HEK293 (cell line): ENCODE measurements at regions not wholly inside any gene's neighbourhood (a gene's known extent, or its start where the extent isn't known, plus 50 kb on each side); places are given as distances from the start of the nearest gene placed in this dataset.

Source experiments
- CTCF ChIA-PET: fragments of 350-600 bp; formaldehyde crosslinking; extraction: SDS; loops from one replicate; lab custom pipeline; 2021; ENCODE audit warnings: antibody characterized with exemption; lab: Yijun Ruan, JAX
- POLR2A ChIA-PET: fragments of 300-600 bp; formaldehyde crosslinking; extraction: SDS; loops from one replicate; lab custom pipeline; 2020; ENCODE audit warnings: antibody characterized with exemption, inconsistent platforms; lab: Yijun Ruan, JAX
- H3K27ac ChIP-seq: fragments of 200-500 bp; sonication (Bioruptor generic); 2 replicates; pipeline ENCODE4 v1.5.1; 2014; ENCODE audit warnings: low read depth, low read length, control low read depth, inconsistent platforms; ENCODE audit errors: extremely low read depth
- H3K36me3 ChIP-seq, 2 experiments: fragments of 200-500 bp in 1 of 2; sonication (Bioruptor generic) in 1 of 2; 1 replicate in 1 of 2; 2 replicates in 1 of 2; pipeline ENCODE4 v1.5.1; 2014 to 2017; ENCODE audit warnings: inconsistent platforms in 2 of 2, low read length in 2 of 2; ENCODE audit not compliant: control insufficient read depth in 2 of 2, insufficient read depth in 1 of 2
- H3K4me1 ChIP-seq: fragments of 200-500 bp; sonication (Bioruptor generic); 2 replicates; pipeline ENCODE4 v1.5.1; 2014; ENCODE audit warnings: mild to moderate bottlenecking, low read length, inconsistent platforms; ENCODE audit not compliant: control insufficient read depth, insufficient read depth
- H3K4me3 ChIP-seq: 2 replicates; pipeline ENCODE4 v1.5.1; 2011; ENCODE audit warnings: low read depth, mild to moderate bottlenecking, control low read depth, low read length, moderate library complexity
- H3K9me3 ChIP-seq: fragments of 200-500 bp; sonication (Bioruptor generic); 2 replicates; pipeline ENCODE4 v1.5.1; 2014; ENCODE audit warnings: low read depth, low read length, inconsistent platforms; ENCODE audit not compliant: control insufficient read depth, insufficient read depth
- ATF2 ChIP-seq: fragments of 450-650 bp; formaldehyde crosslinking; IDR thresholded peaks from 2 replicates; pipeline ENCODE4 v1.5.1; 2016; ENCODE audit warnings: missing biosample characterization, missing genetic modification characterization, low read depth
- GLIS1 ChIP-seq: fragments of 450-650 bp; formaldehyde crosslinking; IDR thresholded peaks from 2 replicates; pipeline ENCODE4 v1.5.1; 2016; ENCODE audit warnings: missing biosample characterization, missing genetic modification characterization
- GLIS2 ChIP-seq: fragments of 450-650 bp; formaldehyde crosslinking; IDR thresholded peaks from 2 replicates; pipeline ENCODE4 v1.5.1; 2016; ENCODE audit warnings: missing biosample characterization, missing genetic modification characterization
- HOXC10 ChIP-seq: sonication (generic); formaldehyde crosslinking; IDR thresholded peaks from 2 replicates; pipeline ENCODE4 v1.8.1; 2023; ENCODE audit warnings: mild to moderate bottlenecking, missing genetic modification reagents
- INSM2 ChIP-seq: fragments of 450-650 bp; formaldehyde crosslinking; IDR thresholded peaks from 2 replicates; pipeline ENCODE4 v1.5.1; 2016; ENCODE audit warnings: missing biosample characterization, missing genetic modification characterization
- PRDM4 ChIP-seq: fragments of 450-650 bp; formaldehyde crosslinking; IDR thresholded peaks from 2 replicates; pipeline ENCODE4 v1.5.1; 2017; ENCODE audit warnings: missing biosample characterization, missing genetic modification characterization
- TSHZ1 ChIP-seq: fragments of 450-650 bp; formaldehyde crosslinking; IDR thresholded peaks from 2 replicates; pipeline ENCODE4 v1.5.1; 2016; ENCODE audit warnings: missing biosample characterization, missing genetic modification characterization, borderline replicate concordance
- ZFP37 ChIP-seq: fragments of 450-650 bp; formaldehyde crosslinking; IDR thresholded peaks from 2 replicates; pipeline ENCODE4 v1.5.1; 2016; ENCODE audit warnings: missing biosample characterization, missing genetic modification characterization
- ZNF114 ChIP-seq: fragments of 450-650 bp; formaldehyde crosslinking; IDR thresholded peaks from 2 replicates; pipeline ENCODE4 v1.5.0; 2017; ENCODE audit warnings: missing biosample characterization, missing genetic modification characterization
- ZNF121 ChIP-seq: fragments of 450-650 bp; formaldehyde crosslinking; IDR thresholded peaks from 2 replicates; pipeline ENCODE4 v1.5.1; 2016; ENCODE audit warnings: missing biosample characterization, missing genetic modification characterization
- ZNF138 ChIP-seq: fragments of 450-650 bp; formaldehyde crosslinking; IDR thresholded peaks from 2 replicates; pipeline ENCODE4 v1.5.1; 2016; ENCODE audit warnings: missing biosample characterization, missing genetic modification characterization, borderline replicate concordance
- ZNF169 ChIP-seq: fragments of 450-650 bp; formaldehyde crosslinking; IDR thresholded peaks from 2 replicates; pipeline ENCODE4 v1.5.1; 2016; ENCODE audit warnings: missing biosample characterization, missing genetic modification characterization
- ZNF18 ChIP-seq: fragments of 450-650 bp; formaldehyde crosslinking; IDR thresholded peaks from 2 replicates; pipeline ENCODE4 v1.5.1; 2016; ENCODE audit warnings: missing biosample characterization, missing genetic modification characterization
- ZNF19 ChIP-seq: fragments of 450-650 bp; formaldehyde crosslinking; IDR thresholded peaks from 2 replicates; pipeline ENCODE4; 2016; ENCODE audit warnings: missing biosample characterization, missing genetic modification characterization, low read depth
- ZNF211 ChIP-seq: fragments of 450-650 bp; formaldehyde crosslinking; IDR thresholded peaks from 2 replicates; pipeline ENCODE4 v1.5.1; 2016; ENCODE audit warnings: low read depth, missing biosample characterization, missing genetic modification characterization
- ZNF214 ChIP-seq: fragments of 450-650 bp; formaldehyde crosslinking; IDR thresholded peaks from 2 replicates; pipeline ENCODE4 v1.5.1; 2017; ENCODE audit warnings: missing biosample characterization, mild to moderate bottlenecking, missing genetic modification characterization, borderline replicate concordance
- ZNF223 ChIP-seq: fragments of 450-650 bp; formaldehyde crosslinking; IDR thresholded peaks from 2 replicates; pipeline ENCODE4 v1.5.1; 2016; ENCODE audit warnings: missing biosample characterization, missing genetic modification characterization
- ZNF24 ChIP-seq: fragments of 450-650 bp; formaldehyde crosslinking; IDR thresholded peaks from 2 replicates; pipeline ENCODE4 v1.5.1; 2016; ENCODE audit warnings: missing biosample characterization, missing genetic modification characterization
- ZNF266 ChIP-seq: fragments of 450-650 bp; formaldehyde crosslinking; IDR thresholded peaks from 2 replicates; pipeline ENCODE4 v1.5.1; 2016; ENCODE audit warnings: missing biosample characterization, missing genetic modification characterization, low read depth
- ZNF391 ChIP-seq: fragments of 450-650 bp; formaldehyde crosslinking; IDR thresholded peaks from 2 replicates; pipeline ENCODE4 v1.5.1; 2016; ENCODE audit warnings: low read depth, missing biosample characterization, missing genetic modification characterization, borderline replicate concordance
- ZNF580 ChIP-seq: fragments of 450-650 bp; formaldehyde crosslinking; IDR thresholded peaks from 2 replicates; pipeline ENCODE4 v1.5.1; 2016; ENCODE audit warnings: missing biosample characterization, missing genetic modification characterization
- ZNF785 ChIP-seq: fragments of 450-650 bp; formaldehyde crosslinking; IDR thresholded peaks from 2 replicates; pipeline ENCODE4 v1.5.1; 2016; ENCODE audit warnings: missing biosample characterization, missing genetic modification characterization
- ZNF837 ChIP-seq: fragments of 450-650 bp; formaldehyde crosslinking; IDR thresholded peaks from 2 replicates; pipeline ENCODE4 v1.5.1; 2016; ENCODE audit warnings: missing biosample characterization, missing genetic modification characterization

- TF ChIP-seq ZNF121 (tag by site-specific recombination), result no peak
- no peak for TF ChIP-seq INSM2 (tag by site-specific recombination)
- TF ChIP-seq ZNF223, result no peak
- TF ChIP-seq ZNF18 (tag by site-specific recombination), result no peak
- TF ChIP-seq GLIS1 (tag by site-specific recombination), result no peak
Measured at GRCh38 chr18:52190195-52190594, 149.8 kb upstream of the DCC start (continued).

GRCh38 chr18:52190631-52191030 lies 149.4 kb upstream of the DCC start:
- Histone ChIP-seq H3K4me1 (no peaks in the 10 kb centered on the region), H3K27ac (no peak overlapping the region), H3K36me3 (no peaks in the 10 kb centered on the region), H3K9me3 (no peaks in the 10 kb centered on the region), H3K4me3 (no peak overlapping the region)
- TF ChIP-seq ZNF211 (tag by site-specific recombination), result no peak
- TF ChIP-seq ZNF837 (tag by site-specific recombination), result no peak
- TF ChIP-seq ZNF114 (tag by site-specific recombination), result no peak
- TF ChIP-seq ZNF580 (tag by site-specific recombination), result no peak
- TF ChIP-seq ZNF138 (tag by site-specific recombination), result no peak
- TF ChIP-seq GLIS2, result no peak
- TF ChIP-seq ZNF169 (tag by site-specific recombination), result no peak
- no peak for TF ChIP-seq TSHZ1
- TF ChIP-seq ZNF266 (tag by site-specific recombination), result no peak
- TF ChIP-seq ZNF214, result no peak
- TF ChIP-seq ZNF19 (tag by site-specific recombination), result no peak
- no peak for TF ChIP-seq ZNF18 (tag by site-specific recombination)
- no peak for TF ChIP-seq HOXC10 (CRISPR knock-in tag)
- TF ChIP-seq ZNF24, result no peak
- TF ChIP-seq ZFP37 (tag by site-specific recombination), result no peak
- TF ChIP-seq PRDM4 (tag by site-specific recombination), result no peak
- TF ChIP-seq ZNF785 (tag by site-specific recombination), result no peak
- TF ChIP-seq ATF2 (tag by site-specific recombination), result no peak
- no peak for TF ChIP-seq ZNF391
- POLR2A ChIA-PET, result no interaction called here
- CTCF ChIA-PET, result no interaction called here
